NOMO-1 treated with dmso at 0.1 percent for 144 hours (cell line): ENCODE measurements at regions not wholly inside any gene's neighbourhood (a gene's known extent, or its start where the extent isn't known, plus 50 kb on each side); places are given as distances from the start of the nearest gene placed in this dataset.

Experiments
- DNase-seq: peaks from one replicate; lab custom pipeline; 2025; ENCODE audit not compliant: unreplicated experiment; lab: John Stamatoyannopoulos, UW

DNA sequence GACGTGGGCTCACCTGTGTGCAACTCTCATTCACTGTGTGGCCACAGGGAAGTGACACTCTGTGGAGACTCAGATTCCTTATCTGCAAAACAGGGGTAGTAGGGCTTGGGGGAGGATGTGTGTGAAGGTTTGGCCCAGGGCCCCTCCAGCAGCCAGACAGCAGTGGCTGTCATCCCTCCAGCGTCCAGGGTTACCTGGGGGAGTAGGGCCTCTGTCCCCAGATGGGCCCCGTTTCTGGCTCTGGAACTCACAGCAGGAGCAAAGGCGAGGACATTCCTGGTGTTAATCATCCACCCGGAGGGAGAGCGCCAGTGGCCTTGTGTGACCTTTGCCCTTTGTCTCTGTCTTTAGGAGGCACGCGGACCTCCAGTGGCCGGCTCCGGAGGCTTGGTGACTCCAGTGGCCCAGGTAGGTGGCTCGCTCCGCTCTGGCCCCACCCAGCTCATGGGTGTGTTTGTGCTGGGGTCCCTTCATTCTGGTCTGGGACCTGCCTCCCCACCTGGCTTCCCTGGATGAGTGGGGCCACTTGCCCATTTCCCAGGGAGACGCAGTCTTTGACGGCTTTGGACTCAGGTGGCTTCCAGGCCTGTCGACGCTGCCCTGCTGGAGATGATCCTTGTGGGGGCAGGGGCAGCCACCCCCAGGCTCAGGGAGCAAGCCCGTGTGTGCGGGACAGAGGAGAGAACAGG is 166.2 kb downstream of the SEC14L1 start:
- DNase-seq = no peak

DNA sequence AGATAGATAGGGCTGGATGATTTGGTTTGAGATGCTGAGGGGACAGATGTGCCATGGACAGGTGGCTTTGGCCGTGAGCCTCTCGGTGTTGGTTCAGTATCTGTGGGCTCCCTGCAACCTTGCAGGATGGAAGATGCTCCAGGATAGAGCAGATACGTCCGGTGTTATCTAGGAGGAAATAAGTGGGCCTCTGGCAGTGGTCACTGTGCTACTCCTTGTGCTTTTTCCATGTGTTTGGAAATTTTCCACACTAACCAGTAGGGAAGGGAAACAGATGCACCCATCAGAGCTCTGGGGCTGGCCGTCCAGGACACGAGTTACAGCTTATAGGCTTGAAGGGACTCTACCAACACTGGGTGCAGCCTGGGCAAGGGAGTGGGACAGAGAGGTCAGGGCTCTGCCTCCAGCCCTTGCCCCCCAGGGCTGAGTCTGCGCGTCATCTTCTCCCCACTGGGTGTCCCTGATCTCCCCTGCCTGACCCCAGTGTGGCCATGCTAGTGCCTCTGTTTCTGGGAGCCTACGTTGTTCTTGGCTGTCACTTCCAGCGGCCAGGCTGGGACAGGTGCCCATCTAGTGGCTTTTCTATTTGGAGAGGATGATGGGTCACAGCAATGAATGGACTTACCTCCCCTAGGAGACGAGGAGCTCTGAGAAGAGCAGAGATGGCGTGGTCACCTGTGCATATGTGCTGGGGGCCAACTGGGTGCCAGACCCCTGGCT is 166.9 kb downstream of the SEC14L1 start:
- DNase-seq = no peak

DNA sequence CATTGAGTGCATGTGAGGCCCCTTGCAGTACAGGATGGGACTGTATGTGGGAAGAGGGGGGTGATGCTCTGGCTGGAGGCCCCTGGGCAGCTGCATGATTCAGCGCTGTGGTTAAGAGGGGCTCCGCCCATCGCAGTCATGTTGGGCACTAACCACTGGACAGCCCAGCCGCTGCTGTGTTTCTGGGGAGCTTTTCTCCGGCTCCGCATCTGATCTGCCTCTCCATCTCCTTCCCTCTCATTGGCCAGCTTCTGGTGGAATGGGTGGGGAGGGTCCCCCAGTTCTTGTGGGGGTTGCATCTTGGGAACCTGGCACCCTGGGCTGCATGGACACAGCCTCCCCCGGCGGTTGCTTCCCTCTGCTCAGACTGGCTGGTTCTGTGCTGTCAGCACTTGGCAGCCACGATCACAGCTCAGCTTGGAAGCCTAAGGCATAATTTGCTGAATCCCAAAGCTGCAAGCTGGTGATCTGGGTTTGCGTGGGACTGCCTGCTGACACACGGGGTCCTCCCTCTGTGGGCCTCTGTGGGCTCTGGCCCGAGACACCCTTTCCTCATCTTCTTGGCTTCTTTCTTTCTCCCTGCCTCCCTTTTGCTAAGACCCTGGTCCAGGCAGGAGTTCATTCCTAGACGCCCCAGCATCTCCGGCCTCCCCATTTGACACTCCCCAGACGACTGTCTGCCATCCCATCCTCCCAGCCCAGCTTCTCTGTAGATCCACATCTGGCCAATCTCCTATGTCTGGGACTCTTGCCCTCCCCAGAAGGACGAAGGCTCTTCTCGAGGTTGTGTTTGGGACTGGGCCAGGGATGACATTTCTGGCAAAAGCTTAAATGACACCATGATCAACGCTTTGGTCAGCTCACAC is 168.3 kb downstream of the SEC14L1 start:
- DNase-seq = peak; percentile 43

DNA sequence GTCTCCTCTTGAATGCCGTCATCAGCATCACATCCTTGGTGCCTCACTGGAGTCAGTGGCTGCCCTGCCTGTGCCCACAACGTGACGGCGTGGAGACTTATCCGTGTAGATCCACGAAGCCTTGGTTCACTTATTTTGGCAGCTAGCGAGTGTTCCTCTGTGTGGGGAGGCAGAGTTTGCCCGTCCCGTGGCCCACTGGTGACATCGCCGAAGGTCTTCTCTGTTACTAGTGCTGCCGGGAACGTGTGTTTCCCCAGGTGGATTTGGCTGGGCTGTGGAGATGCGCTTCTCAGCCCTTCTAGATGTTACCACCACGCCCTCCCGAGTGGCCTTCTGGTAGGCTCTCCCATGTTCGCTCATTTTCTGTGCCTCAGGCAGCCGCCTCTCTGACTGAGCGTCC is 169.6 kb downstream of the SEC14L1 start:
- DNase-seq = no peak

DNA sequence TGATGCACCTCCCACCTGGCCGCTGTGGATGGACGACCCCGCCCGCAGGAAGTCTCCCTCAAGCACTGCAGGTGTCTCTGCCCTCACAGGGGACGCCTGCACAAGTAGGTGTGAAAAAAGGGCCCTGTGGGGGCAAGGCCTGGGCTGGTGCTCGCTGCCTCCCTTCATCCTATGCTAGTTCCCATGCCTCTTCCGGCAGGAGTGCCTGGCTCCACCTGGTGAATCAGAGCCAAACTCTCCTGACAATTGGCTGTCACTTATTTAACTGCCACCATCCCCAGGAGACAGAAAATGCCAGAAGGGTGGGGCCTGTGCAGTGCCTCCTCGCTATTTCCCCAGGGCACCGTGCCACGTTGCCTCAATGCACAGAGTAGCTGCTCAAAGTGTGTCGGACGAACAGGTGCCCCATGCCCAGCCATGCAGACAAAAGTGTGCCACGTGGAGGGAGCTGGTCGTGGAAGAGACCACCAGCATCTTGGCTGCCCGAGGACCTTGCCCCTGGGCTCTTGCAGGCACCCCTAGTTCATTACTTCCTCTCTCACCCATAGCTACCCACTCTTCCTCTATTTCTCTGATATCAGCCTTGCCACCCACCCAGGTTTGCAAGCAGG is 170.7 kb downstream of the SEC14L1 start:
- no peak for DNase-seq

DNA sequence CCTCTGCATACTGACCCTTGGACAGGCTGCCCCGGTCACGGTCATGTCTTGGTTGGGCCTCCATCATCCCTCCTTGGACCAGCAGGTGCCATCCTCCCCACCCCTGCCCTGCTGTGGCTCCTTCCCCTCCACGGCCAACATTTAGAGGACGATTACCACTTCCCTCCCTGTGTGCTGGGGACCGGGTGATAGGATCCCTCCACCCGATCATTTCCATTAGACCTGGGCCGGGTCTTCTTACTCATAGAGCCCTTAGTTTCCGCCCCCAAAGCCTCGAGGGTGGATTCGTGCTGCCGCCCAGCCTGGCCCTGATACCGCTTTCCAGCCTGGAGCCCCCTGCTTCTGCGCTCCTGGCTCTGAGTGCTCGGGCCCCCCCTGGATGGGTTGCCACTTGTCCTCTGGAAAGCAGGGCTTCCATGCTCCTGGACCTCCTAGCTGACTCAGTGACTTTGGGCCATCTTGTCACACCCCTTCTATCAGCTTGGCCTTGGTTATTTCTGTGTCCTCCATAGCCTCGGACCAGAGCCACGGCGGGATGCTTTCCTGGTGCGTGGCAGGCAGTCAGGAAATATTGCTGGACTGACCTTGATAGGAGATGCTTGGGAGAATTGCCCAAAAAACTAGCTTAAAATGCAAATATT is 171.4 kb downstream of the SEC14L1 start:
- no peak for DNase-seq

DNA sequence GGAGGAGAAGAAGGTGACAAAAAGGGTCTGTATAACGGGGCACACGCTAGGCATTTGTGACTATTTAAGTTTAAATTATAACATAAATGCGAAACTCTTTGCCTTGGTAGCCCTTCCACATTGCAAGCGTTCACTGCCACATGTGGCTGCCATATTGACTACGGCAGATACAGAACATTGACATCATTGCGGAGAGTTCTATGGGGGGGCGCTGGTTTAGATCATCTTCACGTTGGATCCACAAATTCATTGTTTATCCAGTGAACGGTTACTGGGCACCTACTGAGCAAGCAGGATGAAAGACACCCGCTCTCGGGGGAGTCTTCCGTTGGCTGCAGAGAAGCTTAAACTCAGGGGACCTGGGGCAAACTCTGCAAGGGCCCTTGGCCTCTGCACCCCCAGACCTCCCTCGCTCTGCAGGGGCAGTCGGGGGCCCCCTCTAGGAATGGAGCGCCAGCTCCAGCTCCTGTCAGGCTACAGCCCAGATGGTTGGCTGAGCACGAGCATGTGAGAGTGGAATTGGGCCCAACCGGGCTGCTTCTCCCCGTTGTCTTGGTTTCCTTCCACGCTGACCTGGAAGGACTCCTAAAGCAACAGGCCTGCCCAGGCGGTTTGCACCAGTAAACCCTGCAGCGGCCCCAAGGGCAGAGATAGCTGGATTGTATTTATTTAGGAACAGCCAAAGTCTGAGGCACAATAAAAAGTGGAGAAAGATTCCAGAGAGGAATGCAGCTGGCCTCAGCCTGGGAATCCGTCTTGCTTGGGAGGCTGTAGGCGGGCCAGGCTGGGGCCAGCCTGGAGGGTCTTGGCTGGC is 172.2 kb downstream of the SEC14L1 start:
- no peak for DNase-seq

DNA sequence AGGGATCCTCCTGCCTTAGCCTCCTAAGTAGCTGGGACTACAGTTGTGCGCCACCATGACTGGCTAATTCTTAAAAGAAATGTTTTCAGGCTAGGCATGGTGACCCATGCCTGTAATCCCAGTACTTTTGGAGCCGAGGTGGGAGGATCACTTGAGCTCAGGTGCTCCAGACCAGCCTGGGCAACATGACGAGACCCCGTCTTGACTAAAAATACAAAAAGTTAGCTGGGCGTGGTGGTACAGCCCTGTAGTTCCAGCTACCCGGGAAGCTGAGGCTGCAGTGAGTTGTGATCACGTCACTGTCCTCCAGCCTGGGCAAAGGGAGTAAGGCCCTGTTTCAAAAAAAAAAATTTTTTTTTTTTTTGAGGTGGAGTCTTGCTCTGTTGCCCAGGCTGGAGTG is 173.1 kb downstream of the SEC14L1 start:
- no peak for DNase-seq

DNA sequence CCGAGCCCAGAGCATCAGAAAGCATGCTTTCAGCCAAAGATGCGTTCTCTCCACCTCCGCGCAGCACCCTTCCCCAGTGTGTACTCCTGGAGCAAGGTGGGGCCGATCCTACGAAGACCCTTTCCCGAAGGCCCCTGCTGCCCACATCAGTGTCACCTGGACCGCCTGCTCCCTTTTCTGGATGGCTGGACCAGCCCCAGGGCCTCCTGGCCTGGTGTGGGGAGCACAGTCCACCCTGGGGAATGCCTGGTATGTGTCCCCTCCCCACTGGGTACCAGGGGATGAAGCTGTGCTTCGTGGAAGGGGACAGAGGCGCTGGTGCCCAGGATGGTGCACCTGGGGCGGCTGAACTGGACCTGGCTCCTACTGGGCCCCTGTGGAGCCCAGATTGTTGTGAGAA is 173.8 kb downstream of the SEC14L1 start:
- no peak for DNase-seq

GRCh38 chr17:77315010-77315409 is 174.2 kb downstream of the SEC14L1 start:
- DNase-seq = no peak

GRCh38 chr17:77315551-77316190 is 174.9 kb downstream of the SEC14L1 start:
- no peak for DNase-seq

DNA sequence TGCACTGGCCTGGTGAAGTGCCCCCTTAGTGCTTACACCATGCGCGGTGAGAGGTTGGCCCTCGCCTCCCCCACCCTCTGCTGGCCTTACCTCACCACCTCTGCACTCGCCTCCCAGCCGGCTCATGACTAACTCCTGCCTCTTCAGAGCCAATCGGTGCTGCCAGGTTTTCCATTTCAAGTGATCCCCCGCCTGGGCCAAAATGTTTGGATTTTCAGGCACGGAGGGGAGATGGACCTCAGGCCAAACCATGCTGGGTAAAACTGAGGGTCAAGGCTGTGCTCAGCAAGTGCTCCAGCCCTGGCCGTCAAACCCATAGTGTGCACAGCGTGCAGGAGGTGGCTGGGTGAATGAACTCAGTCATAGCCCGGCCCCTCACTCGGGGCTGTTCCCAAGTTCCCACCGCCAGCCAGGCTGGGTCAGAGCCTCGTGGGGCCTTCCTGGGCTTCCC is 175.4 kb downstream of the SEC14L1 start:
- no peak for DNase-seq

GRCh38 chr17:77316651-77317050 is 175.9 kb downstream of the SEC14L1 start:
- DNase-seq = no peak

- no peak for DNase-seq
These were observed 176.5 kb downstream of the SEC14L1 start for GRCh38 chr17:77317091-77317750.

DNA sequence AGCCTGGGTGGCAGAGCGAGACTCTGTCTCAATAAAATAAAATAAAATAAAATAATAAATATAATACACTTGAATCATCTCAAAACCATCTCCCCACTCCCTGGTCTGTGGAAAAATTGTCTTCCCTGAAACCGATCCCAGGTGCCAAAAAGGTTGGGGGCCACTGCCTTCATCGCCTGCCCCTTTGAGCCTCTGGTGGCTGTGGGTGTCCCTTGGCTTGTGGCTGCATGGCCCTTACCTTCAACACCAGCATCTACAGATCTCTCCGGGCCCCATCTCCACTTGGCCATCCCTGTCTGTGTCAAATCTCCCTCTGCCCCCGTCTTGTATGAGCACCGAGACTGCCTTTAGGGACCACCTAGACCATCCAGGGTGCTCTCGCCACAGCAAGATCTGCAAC is 177.3 kb downstream of the SEC14L1 start:
- DNase-seq = no peak

GRCh38 chr17:77318491-77319210 is 177.9 kb downstream of the SEC14L1 start:
- DNase-seq = peak; percentile 15

DNA sequence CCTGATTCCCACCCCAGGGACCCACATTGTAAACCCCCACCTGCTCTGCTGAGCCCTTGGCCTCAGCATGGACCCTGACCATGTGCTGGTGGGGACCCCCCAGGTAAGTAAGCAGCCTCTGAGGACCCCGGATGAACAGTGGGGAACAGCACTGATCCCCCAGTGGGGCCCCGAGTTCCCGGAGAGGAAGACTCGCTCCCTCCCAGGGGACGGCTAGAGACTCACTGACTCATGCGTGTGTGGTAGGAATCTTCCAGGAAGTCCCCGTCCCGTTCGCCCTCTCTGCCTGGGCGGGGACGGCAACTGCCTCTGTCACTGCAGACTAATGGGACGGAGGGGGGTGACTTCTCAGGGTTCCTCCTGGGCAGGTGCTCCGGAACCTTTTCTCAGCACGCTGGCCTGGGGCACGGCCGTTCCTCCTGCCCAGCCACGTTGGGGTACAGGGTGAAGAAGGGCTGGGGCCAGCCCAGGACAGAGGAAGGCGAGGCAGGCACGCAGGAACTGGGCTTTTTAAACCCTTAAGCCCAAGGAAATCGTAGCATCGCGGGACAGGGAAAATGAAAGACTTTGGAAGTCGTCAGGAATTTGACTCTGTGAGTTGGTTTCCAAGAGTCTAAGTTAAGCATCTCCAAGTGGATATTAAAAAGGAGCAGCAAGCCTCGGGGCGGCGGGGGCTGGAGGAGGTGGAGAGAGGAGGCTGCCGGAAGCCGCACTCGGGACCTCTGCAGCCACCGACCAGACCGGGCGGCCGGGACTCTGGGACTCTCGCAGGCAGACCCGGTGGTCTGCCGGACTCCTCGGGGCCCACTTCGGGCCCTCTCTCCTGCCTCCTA is 178.7 kb downstream of the SEC14L1 start:
- peak; percentile 65 for DNase-seq
